ENCODE measurements at regions not wholly inside any gene's neighbourhood (a gene's known extent, or its start where the extent isn't known, plus 50 kb on each side); places are given as distances from the start of the nearest gene placed in this dataset.

DNA sequence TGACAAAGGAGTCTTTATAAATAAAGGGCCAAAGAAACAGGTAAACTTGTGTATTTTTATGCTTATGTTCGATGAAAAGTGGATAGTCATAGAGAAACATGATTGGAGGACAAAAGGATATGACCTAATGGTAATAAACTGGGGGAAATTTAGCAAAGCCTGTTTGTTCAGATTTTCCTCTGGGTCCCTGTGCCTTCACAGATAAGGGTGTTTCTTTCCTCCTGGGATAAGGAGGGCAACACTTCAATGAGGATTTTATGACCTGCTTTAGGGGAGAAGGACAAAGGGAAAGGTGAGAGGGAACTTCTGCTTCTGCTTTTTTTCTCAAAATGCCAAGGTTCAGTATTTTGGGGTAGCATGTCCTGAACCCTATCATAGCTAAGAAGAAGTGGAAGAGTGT lies 531.3 kb upstream of the ALCAM start:
- TF ChIP-seq, protein P1, sequence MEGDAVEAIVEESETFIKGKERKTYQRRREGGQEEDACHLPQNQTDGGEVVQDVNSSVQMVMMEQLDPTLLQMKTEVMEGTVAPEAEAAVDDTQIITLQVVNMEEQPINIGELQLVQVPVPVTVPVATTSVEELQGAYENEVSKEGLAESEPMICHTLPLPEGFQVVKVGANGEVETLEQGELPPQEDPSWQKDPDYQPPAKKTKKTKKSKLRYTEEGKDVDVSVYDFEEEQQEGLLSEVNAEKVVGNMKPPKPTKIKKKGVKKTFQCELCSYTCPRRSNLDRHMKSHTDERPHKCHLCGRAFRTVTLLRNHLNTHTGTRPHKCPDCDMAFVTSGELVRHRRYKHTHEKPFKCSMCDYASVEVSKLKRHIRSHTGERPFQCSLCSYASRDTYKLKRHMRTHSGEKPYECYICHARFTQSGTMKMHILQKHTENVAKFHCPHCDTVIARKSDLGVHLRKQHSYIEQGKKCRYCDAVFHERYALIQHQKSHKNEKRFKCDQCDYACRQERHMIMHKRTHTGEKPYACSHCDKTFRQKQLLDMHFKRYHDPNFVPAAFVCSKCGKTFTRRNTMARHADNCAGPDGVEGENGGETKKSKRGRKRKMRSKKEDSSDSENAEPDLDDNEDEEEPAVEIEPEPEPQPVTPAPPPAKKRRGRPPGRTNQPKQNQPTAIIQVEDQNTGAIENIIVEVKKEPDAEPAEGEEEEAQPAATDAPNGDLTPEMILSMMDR (IDR thresholded peaks at IDR 0.05): no peak
- no peak for TF ChIP-seq POLR2A (IDR thresholded peaks at IDR 0.05)
